ENCODE measurements at regions not wholly inside any gene's neighbourhood (a gene's known extent, or its start where the extent isn't known, plus 50 kb on each side); places are given as distances from the start of the nearest gene placed in this dataset.

DNA sequence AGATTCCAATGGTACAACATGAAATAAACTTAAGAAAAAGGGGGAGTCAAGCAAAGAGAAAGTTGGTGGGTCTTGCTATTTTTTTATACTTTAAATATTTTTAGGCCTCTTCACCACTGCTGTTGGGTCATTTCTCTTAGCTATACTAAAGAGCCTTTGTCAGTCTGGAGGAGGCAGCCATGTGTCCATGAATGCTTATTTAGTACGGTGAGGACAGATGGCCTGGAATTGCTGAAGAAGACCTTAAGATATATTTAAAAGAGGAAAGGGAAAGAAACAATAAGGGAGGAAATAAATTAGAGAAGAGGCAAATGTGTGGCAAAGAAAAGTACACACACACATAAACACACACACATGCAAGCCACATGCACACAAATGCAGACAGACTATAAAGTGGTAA, 560.5 kb upstream of the MEF2C start:
- TF ChIP-seq POLR2A (IDR thresholded peaks at IDR 0.05) = no peak
- TF ChIP-seq, protein P1, sequence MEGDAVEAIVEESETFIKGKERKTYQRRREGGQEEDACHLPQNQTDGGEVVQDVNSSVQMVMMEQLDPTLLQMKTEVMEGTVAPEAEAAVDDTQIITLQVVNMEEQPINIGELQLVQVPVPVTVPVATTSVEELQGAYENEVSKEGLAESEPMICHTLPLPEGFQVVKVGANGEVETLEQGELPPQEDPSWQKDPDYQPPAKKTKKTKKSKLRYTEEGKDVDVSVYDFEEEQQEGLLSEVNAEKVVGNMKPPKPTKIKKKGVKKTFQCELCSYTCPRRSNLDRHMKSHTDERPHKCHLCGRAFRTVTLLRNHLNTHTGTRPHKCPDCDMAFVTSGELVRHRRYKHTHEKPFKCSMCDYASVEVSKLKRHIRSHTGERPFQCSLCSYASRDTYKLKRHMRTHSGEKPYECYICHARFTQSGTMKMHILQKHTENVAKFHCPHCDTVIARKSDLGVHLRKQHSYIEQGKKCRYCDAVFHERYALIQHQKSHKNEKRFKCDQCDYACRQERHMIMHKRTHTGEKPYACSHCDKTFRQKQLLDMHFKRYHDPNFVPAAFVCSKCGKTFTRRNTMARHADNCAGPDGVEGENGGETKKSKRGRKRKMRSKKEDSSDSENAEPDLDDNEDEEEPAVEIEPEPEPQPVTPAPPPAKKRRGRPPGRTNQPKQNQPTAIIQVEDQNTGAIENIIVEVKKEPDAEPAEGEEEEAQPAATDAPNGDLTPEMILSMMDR (IDR thresholded peaks at IDR 0.05) = no peak
